ENCODE measurements at regions not wholly inside any gene's neighbourhood (a gene's known extent, or its start where the extent isn't known, plus 50 kb on each side); places are given as distances from the start of the nearest gene placed in this dataset.

DNA sequence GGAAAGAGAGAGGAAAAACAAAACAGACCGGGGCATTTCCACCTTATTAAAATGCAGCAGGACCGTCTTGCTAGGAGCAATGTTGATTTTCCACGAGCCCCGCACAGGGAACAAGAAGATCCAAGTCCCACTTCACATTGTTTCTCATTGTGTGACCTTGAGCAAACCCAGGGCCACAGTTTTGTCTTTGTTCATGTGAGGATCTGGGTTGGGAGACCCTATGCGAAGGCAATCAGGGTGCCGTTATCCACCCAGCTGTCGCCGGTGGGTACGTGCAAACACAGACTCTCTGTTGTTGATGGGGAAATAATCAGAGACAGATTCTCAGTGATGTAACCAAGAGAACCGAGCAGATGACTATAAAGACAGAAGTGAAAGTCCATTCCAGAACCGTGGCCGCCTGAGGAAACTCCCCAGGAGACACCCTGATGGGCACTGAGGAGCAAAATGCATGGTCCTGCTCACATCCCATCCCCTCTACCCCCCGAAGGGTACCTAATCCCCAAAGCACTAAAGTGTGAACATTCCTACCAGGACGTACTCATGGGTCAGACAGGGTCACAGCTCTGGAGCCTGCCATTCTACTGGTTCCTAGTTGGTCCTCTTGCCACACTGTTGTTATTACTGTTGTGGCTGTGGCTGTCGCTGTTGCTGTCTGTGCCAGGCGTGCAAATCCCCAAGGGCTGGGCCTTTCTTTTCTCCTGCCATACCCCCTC, 102.7 kb upstream of the RBPJ start:
- Histone ChIP-seq H3K9me3 (ENCODE audit: low read length) (no peaks in the 10 kb centered on the region), H3K36me3 (ENCODE audit: insufficient read depth, low read length) (no peaks in the 10 kb centered on the region), H3K9ac (ENCODE audit: low read length) (no peak overlapping the region), H3F3A (ENCODE audit: insufficient read depth, low read length) (no peaks in the 10 kb centered on the region), H3K27ac (ENCODE audit: low read depth, low read length, poor library complexity, severe bottlenecking) (no peak overlapping the region), H4K20me1 (ENCODE audit: insufficient read depth, low read length) (no peaks in the 10 kb centered on the region), H3K4me1 (ENCODE audit: insufficient read depth, low read length, severe bottlenecking) (no peaks in the 10 kb centered on the region), H2AFZ (ENCODE audit: low read length) (no peak overlapping the region), H3K4me2 (ENCODE audit: low read length) (no peak overlapping the region), H3K4me3 (ENCODE audit: low read depth, low read length, poor library complexity, severe bottlenecking) (no peak overlapping the region), H3K79me2 (ENCODE audit: insufficient read depth, low read length) (no peaks in the 10 kb centered on the region), H3K9me2 (ENCODE audit: low read depth, low read length) (no peaks in the 10 kb centered on the region), H3K27me3 (ENCODE audit: insufficient read depth, low read length) (no peaks in the 10 kb centered on the region)
- no peak for TF ChIP-seq CTCF (IDR thresholded peaks at IDR 0.05; ENCODE audit: low read length)
- TF ChIP-seq EZH2 (IDR thresholded peaks at IDR 0.05; ENCODE audit: borderline replicate concordance, low read length) = no peak

DNA sequence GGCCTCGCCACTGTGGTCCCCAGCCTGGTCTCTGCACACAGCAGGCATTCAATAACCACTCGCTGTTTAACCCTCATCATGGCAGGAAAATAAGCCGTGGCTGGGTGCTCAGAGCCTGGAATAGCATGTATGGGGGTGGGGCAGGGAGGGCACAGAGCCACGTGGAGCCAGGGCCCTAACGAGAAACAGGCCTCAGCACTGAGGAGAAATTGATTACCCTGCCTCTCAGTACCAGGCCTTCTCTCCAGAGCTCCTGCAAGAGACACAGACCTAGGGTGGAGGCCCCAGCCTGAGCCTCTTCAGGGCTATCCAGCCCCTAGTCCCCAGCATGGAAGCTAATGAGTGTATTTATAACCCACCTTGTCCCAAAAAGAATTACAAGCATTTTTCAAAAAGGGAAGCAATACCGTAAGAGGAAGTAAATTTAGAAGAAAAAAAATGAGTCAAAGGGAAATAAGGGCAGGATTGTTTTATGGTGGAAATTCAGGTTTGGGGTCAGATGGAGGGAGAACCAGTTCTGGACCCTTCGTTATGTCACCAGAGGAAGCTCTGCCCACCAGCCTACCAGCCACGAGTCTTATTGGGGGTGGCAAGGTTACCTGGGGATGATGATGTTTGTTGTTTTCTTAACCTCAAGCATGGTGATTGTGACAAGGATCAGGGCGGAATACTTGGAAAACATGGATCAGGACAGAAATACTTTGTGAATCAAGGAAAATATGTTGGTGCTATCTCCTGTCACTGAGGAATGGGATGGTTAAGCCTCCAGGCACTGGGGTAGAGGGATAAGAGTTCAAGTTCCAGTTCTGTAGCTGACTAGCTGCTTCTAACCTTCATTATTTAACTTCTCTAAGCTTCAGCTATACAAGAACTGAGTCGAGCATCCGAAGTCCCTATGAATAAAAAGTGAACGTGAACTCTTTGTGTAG, 101.9 kb upstream of the RBPJ start:
- Histone ChIP-seq H3K9ac (ENCODE audit: low read length) (no peak overlapping the region), H3K4me2 (ENCODE audit: low read length) (no peak overlapping the region)
- no peak for TF ChIP-seq CTCF (IDR thresholded peaks at IDR 0.05; ENCODE audit: low read length)
- no peak for TF ChIP-seq EZH2 (IDR thresholded peaks at IDR 0.05; ENCODE audit: borderline replicate concordance, low read length)

DNA sequence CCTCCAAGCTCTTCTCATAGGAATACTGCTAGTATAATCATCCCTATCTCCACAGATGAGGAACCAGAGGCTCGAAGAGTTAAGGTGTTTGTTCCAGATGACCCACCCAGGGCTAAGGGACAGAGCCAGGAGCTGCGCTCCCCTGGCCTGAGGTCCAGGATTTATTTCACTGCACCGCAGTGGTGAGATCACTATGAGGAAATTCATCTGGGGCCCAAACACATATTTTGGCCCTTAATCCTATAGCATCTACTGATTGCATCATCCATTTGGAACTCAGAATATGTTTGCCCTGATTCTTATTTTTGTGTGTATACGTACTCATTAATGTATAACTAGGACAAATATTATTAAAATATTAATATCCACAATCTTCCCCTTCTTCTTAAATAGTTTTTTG, 100.1 kb upstream of the RBPJ start:
- Histone ChIP-seq H3K4me2 (ENCODE audit: low read length) (no peak overlapping the region), H3K9me3 (ENCODE audit: low read length) (no peaks in the 10 kb centered on the region), H3K9ac (ENCODE audit: low read length) (no peak overlapping the region), H3K4me3 (ENCODE audit: low read depth, low read length, poor library complexity, severe bottlenecking) (no peak overlapping the region), H3K4me1 (ENCODE audit: insufficient read depth, low read length, severe bottlenecking) (no peaks in the 10 kb centered on the region), H2AFZ (ENCODE audit: low read length) (no peak overlapping the region), H3K27ac (ENCODE audit: low read depth, low read length, poor library complexity, severe bottlenecking) (no peak overlapping the region), H3K36me3 (ENCODE audit: insufficient read depth, low read length) (no peaks in the 10 kb centered on the region), H3K27me3 (ENCODE audit: insufficient read depth, low read length) (no peaks in the 10 kb centered on the region), H3F3A (ENCODE audit: insufficient read depth, low read length) (no peaks in the 10 kb centered on the region), H4K20me1 (ENCODE audit: insufficient read depth, low read length) (no peaks in the 10 kb centered on the region), H3K79me2 (ENCODE audit: insufficient read depth, low read length) (no peaks in the 10 kb centered on the region), H3K9me2 (ENCODE audit: low read depth, low read length) (no peaks in the 10 kb centered on the region)
- no peak for TF ChIP-seq CTCF (IDR thresholded peaks at IDR 0.05; ENCODE audit: low read length)
- TF ChIP-seq EZH2 (IDR thresholded peaks at IDR 0.05; ENCODE audit: borderline replicate concordance, low read length) = no peak

More for the DNA sequence above, 101.9 kb upstream of the RBPJ start:
- Histone ChIP-seq H3K4me1 (ENCODE audit: insufficient read depth, low read length, severe bottlenecking) (no peaks in the 10 kb centered on the region), H3K9me3 (ENCODE audit: low read length) (no peaks in the 10 kb centered on the region), H4K20me1 (ENCODE audit: insufficient read depth, low read length) (no peaks in the 10 kb centered on the region), H2AFZ (ENCODE audit: low read length) (no peak overlapping the region), H3F3A (ENCODE audit: insufficient read depth, low read length) (no peaks in the 10 kb centered on the region), H3K27ac (ENCODE audit: low read depth, low read length, poor library complexity, severe bottlenecking) (no peak overlapping the region), H3K36me3 (ENCODE audit: insufficient read depth, low read length) (no peaks in the 10 kb centered on the region), H3K27me3 (ENCODE audit: insufficient read depth, low read length) (no peaks in the 10 kb centered on the region), H3K4me3 (ENCODE audit: low read depth, low read length, poor library complexity, severe bottlenecking) (no peak overlapping the region), H3K79me2 (ENCODE audit: insufficient read depth, low read length) (no peaks in the 10 kb centered on the region), H3K9me2 (ENCODE audit: low read depth, low read length) (no peaks in the 10 kb centered on the region)

Data from OCI-LY1 (cell line).